ENCODE measurements at regions not wholly inside any gene's neighbourhood (a gene's known extent, or its start where the extent isn't known, plus 50 kb on each side); places are given as distances from the start of the nearest gene placed in this dataset.

- dilution Hi-C loops (cut with HindIII; ENCODE audit: low sequenced_read_pairs, unreplicated experiment), result no loop called here
- no peak overlapping the region for H2BK120ac ChIP-seq (ENCODE audit: low read depth, low read length)
- intact Hi-C loops (cut with micrococcal nuclease), result no loop called here
Observed at GRCh38 chr5:136482206-136482605, 116.9 kb upstream of the TRPC7 start.

More at GRCh38 chr5:136482206-136482605, 116.9 kb upstream of the TRPC7 start:
- H4K5ac ChIP-seq (ENCODE audit: low read depth, low read length), result no peak overlapping the region
- H3K14ac ChIP-seq (replicated peaks; ENCODE audit: low read depth, low read length), result no peak overlapping the region
- H4K8ac ChIP-seq (ENCODE audit: low read depth in 2 of 2, low read length in 2 of 2), result no peak overlapping the region
- peaks cover 3% of the 10 kb centered on the region; the same call in 1 of the 2 replicates for H3K9me3 ChIP-seq (ENCODE audit: control insufficient read depth, insufficient read depth, low read length)
- no peak overlapping the region for H3K56ac ChIP-seq (ENCODE audit: extremely low read depth, insufficient read depth, low read length)
- no peaks in the 10 kb centered on the region for H3K4me1 ChIP-seq (ENCODE audit: control insufficient read depth, insufficient read depth, low read length)
- no peaks in the 10 kb centered on the region for H3K27me3 ChIP-seq (ENCODE audit: control insufficient read depth, insufficient read depth, low read length)
- WGBS, 2 experiments (ENCODE audit: extremely low coverage in 2 of 2, insufficient read length in 1 of 2), result no CpG with 5 or more reads among the region's 2 CpGs
- no peak overlapping the region for H2AFZ ChIP-seq (replicated peaks; ENCODE audit: low read length, poor library complexity)
- no peak overlapping the region for H2BK5ac ChIP-seq (ENCODE audit: low read depth, low read length, poor library complexity, severe bottlenecking)
- H3K4me2 ChIP-seq (ENCODE audit: low read depth, low read length), result no peak overlapping the region
- TF ChIP-seq CTCF (conservative IDR thresholded peaks at IDR 0.05; ENCODE audit: low read depth, low read length) (no peak), MXI1 (IDR thresholded peaks at IDR 0.05; ENCODE audit: borderline replicate concordance, low read depth, low read length) (no peak), RCOR1 (IDR thresholded peaks at IDR 0.05; ENCODE audit: insufficient replicate concordance, low read length) (no peak), RAD21 (IDR thresholded peaks at IDR 0.05; ENCODE audit: low read length) (no peak), NFE2L2 (IDR thresholded peaks at IDR 0.05; ENCODE audit: low read depth, low read length) (no peak), USF2 (IDR thresholded peaks at IDR 0.05; ENCODE audit: low read depth, low read length) (no peak), FOS (IDR thresholded peaks at IDR 0.05; ENCODE audit: low read depth, low read length) (no peak), ELK1 (IDR thresholded peaks at IDR 0.05; ENCODE audit: borderline replicate concordance, low read depth, low read length) (no peak), CHD1 (IDR thresholded peaks at IDR 0.05; ENCODE audit: low read depth, low read length) (no peak), MAFK (IDR thresholded peaks at IDR 0.05; ENCODE audit: low read depth, low read length) (no peak), RFX5 (IDR thresholded peaks at IDR 0.05; ENCODE audit: low read depth, low read length) (no peak), SMC3 (IDR thresholded peaks at IDR 0.05; ENCODE audit: low read depth, low read length) (no peak), CEBPB (IDR thresholded peaks at IDR 0.05; ENCODE audit: low read depth, low read length) (no peak), POLR2A (IDR thresholded peaks at IDR 0.05; ENCODE audit: low read depth, low read length) (no peak), BHLHE40 (IDR thresholded peaks at IDR 0.05; ENCODE audit: low read depth, low read length) (no peak), MAZ (IDR thresholded peaks at IDR 0.05; ENCODE audit: borderline replicate concordance, low read depth, low read length) (no peak)
- H3K23ac ChIP-seq (ENCODE audit: low read depth, low read length), result no peak overlapping the region
- H3K9ac ChIP-seq (ENCODE audit: low read depth, low read length), result no peak overlapping the region
- no TSS peak for BruUV-seq (replicated peaks)
- CTCF ChIA-PET, result no interaction called here
- H3K27ac ChIP-seq (ENCODE audit: insufficient read depth, low read length), result no peak overlapping the region
- no peak overlapping the region for H3K4ac ChIP-seq (ENCODE audit: low read depth, low read length)
- no peak overlapping the region for H2BK15ac ChIP-seq (ENCODE audit: low read depth, low read length)
- no peak overlapping the region for H2BK20ac ChIP-seq (ENCODE audit: low read depth, low read length)
- DNase-seq, result no peak
- H4K91ac ChIP-seq (ENCODE audit: insufficient read depth, low read depth, low read length), result no peak overlapping the region
- H2AK9ac ChIP-seq (replicated peaks; ENCODE audit: low read depth, low read length, poor library complexity), result no peak overlapping the region
- H3K18ac ChIP-seq (ENCODE audit: low read depth, low read length), result no peak overlapping the region
- in situ Hi-C loops (cut with MboI; ENCODE audit: low sequenced_read_pairs), result no loop called here
- no peaks in the 10 kb centered on the region for H3K9me1 ChIP-seq (ENCODE audit: insufficient read depth, low read length)
- no peaks in the 10 kb centered on the region for H4K20me1 ChIP-seq (ENCODE audit: insufficient read depth, low read length)
- H2AK5ac ChIP-seq (ENCODE audit: low read depth, low read length), result no peak overlapping the region
- H3K36me3 ChIP-seq (ENCODE audit: control insufficient read depth, insufficient read depth, low read length), result no peaks in the 10 kb centered on the region
- POLR2A ChIA-PET (ENCODE audit: unreplicated experiment), result no interaction called here
- ATAC-seq (ENCODE audit: low read depth), result no peak
- no peaks in the 10 kb centered on the region for H3K79me1 ChIP-seq (ENCODE audit: low read depth in 1 of 2, low read length in 2 of 2)
- H3K4me3 ChIP-seq (ENCODE audit: insufficient read depth, low read depth, low read length), result no peak overlapping the region

Measured in IMR-90 (cell line).